ENCODE measurements at regions not wholly inside any gene's neighbourhood (a gene's known extent, or its start where the extent isn't known, plus 50 kb on each side); places are given as distances from the start of the nearest gene placed in this dataset.

DNA sequence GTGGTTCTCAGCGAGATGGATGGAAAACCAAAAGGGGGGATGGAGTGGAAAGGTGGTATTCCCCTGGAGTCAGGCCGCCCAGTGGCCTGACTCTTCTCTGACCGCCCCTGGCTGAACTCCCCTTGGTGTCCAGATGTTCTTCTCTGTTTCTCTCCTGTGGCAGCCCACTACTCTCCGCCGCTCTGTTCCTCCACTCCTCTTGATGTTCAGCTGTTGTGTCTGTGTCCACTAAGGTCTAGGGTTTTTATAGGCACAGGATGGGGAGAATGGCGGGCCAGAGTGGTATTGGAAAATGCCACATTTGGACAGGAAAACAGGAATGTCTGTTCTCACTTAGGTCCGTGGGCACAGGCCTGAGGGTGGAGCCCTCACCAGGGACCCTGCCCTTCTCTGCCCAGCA, 954.3 kb upstream of the MBL2 start:
- Histone ChIP-seq H3K27me3 (ENCODE audit: control insufficient read depth, insufficient read depth, low read length) (no peaks in the 10 kb centered on the region), H3K36me3 (ENCODE audit: control insufficient read depth, insufficient read depth, low read length) (no peaks in the 10 kb centered on the region), H3K4me3 (ENCODE audit: low read depth, low read length) (no peak overlapping the region)
- CTCF ChIA-PET, result no interaction called here
- POLR2A ChIA-PET, result no interaction called here
- no peak for DNase-seq (ENCODE audit: low read depth)
- TF ChIP-seq, protein P1, sequence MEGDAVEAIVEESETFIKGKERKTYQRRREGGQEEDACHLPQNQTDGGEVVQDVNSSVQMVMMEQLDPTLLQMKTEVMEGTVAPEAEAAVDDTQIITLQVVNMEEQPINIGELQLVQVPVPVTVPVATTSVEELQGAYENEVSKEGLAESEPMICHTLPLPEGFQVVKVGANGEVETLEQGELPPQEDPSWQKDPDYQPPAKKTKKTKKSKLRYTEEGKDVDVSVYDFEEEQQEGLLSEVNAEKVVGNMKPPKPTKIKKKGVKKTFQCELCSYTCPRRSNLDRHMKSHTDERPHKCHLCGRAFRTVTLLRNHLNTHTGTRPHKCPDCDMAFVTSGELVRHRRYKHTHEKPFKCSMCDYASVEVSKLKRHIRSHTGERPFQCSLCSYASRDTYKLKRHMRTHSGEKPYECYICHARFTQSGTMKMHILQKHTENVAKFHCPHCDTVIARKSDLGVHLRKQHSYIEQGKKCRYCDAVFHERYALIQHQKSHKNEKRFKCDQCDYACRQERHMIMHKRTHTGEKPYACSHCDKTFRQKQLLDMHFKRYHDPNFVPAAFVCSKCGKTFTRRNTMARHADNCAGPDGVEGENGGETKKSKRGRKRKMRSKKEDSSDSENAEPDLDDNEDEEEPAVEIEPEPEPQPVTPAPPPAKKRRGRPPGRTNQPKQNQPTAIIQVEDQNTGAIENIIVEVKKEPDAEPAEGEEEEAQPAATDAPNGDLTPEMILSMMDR (IDR thresholded peaks at IDR 0.05; ENCODE audit: insufficient read depth, low read depth, low read length), result no peak

DNA sequence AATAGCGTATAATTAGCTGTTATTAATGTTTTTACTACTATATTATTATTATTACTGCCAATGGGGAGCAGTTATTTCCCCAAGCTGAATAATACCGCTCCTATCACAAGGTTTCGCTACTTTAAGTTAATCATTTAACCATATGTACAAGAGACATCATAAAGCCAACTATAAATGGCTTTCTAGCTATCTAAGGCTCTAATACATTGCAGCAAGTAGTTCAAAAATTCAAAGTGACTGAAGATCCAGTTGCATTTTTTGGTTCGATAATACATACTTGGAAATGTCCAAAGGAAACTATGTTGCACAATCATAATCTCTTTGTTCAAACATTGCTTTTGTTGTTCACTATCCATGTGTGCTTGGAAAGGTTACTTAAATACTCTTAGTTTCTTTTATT, 952.0 kb upstream of the MBL2 start:
- no peak for DNase-seq (ENCODE audit: low read depth)
- H3K36me3 ChIP-seq (ENCODE audit: control insufficient read depth, insufficient read depth, low read length), result no peaks in the 10 kb centered on the region
- TF ChIP-seq, protein P1 (IDR thresholded peaks at IDR 0.05; ENCODE audit: insufficient read depth, low read depth, low read length), result no peak
- no peaks in the 10 kb centered on the region for H3K27me3 ChIP-seq (ENCODE audit: control insufficient read depth, insufficient read depth, low read length)
- CTCF ChIA-PET, result no interaction called here
- POLR2A ChIA-PET, result interaction anchor here (0.7 kb wide), 1 partner anchor 772 kb away, joined by 3 read pairs; no protein-coding TSS in a partner anchor
- no peak overlapping the region for H3K4me3 ChIP-seq (ENCODE audit: low read depth, low read length)

DNA sequence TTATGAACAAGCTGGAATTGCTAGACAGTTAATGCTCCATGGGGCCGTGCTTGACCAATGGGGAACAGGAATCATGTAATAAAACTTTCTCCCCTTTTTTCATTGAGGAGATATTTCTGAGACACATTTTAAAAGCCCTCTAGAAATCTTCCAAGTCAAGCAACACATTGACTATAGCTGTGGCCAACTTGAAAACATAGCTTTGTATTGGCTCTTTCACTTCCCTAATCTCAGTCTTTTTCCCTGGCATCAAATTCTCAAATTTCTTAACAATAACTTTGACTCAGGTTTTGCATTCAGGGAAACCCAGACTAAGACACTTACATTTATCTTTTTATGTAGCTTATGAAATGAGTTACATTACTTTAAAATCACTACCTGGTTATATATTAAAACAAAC, 947.1 kb upstream of the MBL2 start:
- TF ChIP-seq, protein P1 (IDR thresholded peaks at IDR 0.05; ENCODE audit: insufficient read depth, low read depth, low read length), result no peak
- Histone ChIP-seq H3K36me3 (ENCODE audit: control insufficient read depth, insufficient read depth, low read length) (no peaks in the 10 kb centered on the region), H3K27me3 (ENCODE audit: control insufficient read depth, insufficient read depth, low read length) (no peaks in the 10 kb centered on the region), H3K4me3 (ENCODE audit: low read depth, low read length) (no peak overlapping the region)
- no peak for DNase-seq (ENCODE audit: low read depth)
- POLR2A ChIA-PET, result no interaction called here
- CTCF ChIA-PET, result interaction anchor here (0.6 to 1.1 kb wide), 2 partner anchors 14 to 1674 kb away, joined by 3 read pairs; no protein-coding TSS in a partner anchor

DNA sequence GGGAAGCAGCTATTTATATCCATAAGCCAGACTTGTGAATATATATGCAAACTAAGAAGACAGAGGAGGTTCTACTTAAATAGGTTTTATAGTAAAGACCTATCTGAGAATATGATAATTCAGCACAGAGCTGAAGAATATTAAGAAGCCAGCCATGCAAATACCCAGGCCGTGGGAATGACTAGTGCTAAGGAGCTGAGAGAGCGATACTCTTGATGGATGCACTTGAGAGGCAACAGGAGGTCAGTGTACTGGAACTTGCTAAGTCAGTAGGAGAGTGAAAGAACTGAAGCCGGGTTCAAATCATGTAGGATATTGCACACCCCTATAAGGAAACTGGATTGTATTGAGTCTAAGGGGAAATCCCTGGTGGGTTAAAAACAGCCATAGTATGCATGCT, 943.6 kb upstream of the MBL2 start:
- POLR2A ChIA-PET, result no interaction called here

DNA sequence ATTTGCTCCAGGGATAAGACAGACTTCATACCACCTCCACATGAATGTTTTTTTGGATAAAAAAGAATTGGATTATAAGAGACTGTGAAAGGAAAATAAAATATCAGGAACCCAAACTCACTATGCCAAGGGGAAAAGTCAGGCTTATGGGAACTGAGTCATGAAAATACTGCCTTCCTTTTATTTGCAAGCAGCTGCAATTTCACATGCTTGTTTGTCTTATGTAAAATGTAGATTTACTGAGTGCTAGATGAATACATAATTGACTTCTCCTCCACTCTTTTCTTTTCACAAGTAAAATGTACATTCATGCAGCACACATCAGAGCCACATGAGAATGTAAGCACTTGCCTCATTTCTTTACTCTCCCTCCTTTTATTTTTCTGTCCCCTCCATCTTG, 940.8 kb upstream of the MBL2 start:
- TF ChIP-seq, protein P1 (IDR thresholded peaks at IDR 0.05; ENCODE audit: insufficient read depth, low read depth, low read length), result no peak
- no peaks in the 10 kb centered on the region for H3K27me3 ChIP-seq (ENCODE audit: control insufficient read depth, insufficient read depth, low read length)
- POLR2A ChIA-PET, result no interaction called here
- no peak overlapping the region for H3K4me3 ChIP-seq (ENCODE audit: low read depth, low read length)
- CTCF ChIA-PET, result no interaction called here
- no peak for DNase-seq (ENCODE audit: low read depth)
- H3K36me3 ChIP-seq (ENCODE audit: control insufficient read depth, insufficient read depth, low read length), result no peaks in the 10 kb centered on the region

More for the DNA sequence above, 943.6 kb upstream of the MBL2 start:
- no peak overlapping the region for H3K4me3 ChIP-seq (ENCODE audit: low read depth, low read length)
- no peaks in the 10 kb centered on the region for H3K27me3 ChIP-seq (ENCODE audit: control insufficient read depth, insufficient read depth, low read length)
- CTCF ChIA-PET, result no interaction called here
- DNase-seq (ENCODE audit: low read depth), result no peak
- TF ChIP-seq, protein P1 (IDR thresholded peaks at IDR 0.05; ENCODE audit: insufficient read depth, low read depth, low read length), result no peak
- no peaks in the 10 kb centered on the region for H3K36me3 ChIP-seq (ENCODE audit: control insufficient read depth, insufficient read depth, low read length)
